GM12872 (cell line): ENCODE measurements at regions not wholly inside any gene's neighbourhood (a gene's known extent, or its start where the extent isn't known, plus 50 kb on each side); places are given as distances from the start of the nearest gene placed in this dataset.

Source experiments
- CTCF ChIP-seq: IDR thresholded peaks from 3 replicates; pipeline ENCODE4 v1.5.1; 2011; ENCODE audit warnings: low read depth, mild to moderate bottlenecking, low read length, moderate library complexity; ENCODE audit not compliant: insufficient read depth

- no peak for TF ChIP-seq CTCF
Measured at GRCh38 chr7:97623333-97623732, 108.6 kb upstream of the TAC1 start.

GRCh38 chr7:97630116-97630515, 101.8 kb upstream of the TAC1 start:
- TF ChIP-seq CTCF = no peak

- no peak for TF ChIP-seq CTCF
Measured at GRCh38 chr7:97635622-97636021, 96.3 kb upstream of the TAC1 start.

GRCh38 chr7:97639036-97639435, 92.8 kb upstream of the TAC1 start:
- TF ChIP-seq CTCF = no peak

GRCh38 chr7:97659363-97660045, 72.4 kb upstream of the TAC1 start:
- TF ChIP-seq CTCF = no peak

GRCh38 chr7:97667359-97667758, 64.5 kb upstream of the TAC1 start:
- no peak for TF ChIP-seq CTCF

- TF ChIP-seq CTCF = no peak
Measured at GRCh38 chr7:97671571-97671970, 60.3 kb upstream of the TAC1 start.
